GM12878 (cell line): ENCODE measurements at regions not wholly inside any gene's neighbourhood (a gene's known extent, or its start where the extent isn't known, plus 50 kb on each side); places are given as distances from the start of the nearest gene placed in this dataset.

ENCODE experiments used
- ATAC-seq: fragments of 200-7000 bp; cut with Tn5 transposase; 3 replicates; pipeline ENCODE4 v1.9.1; 2020; ENCODE audit warnings: mild to moderate bottlenecking, moderate library complexity
- BruUV-seq: library from RNA; stranded (reverse); fragments of 400-500 nt; replicated peaks from 2 replicates; lab custom pipeline; 2021; lab: Mats Ljungman, UMichigan
- CTCF ChIA-PET: fragments of 300-600 bp; sonication (Branson Sonifier 250); formaldehyde crosslinking; extraction: SDS; loops from one replicate; lab custom pipeline; 2021; ENCODE audit warnings: inconsistent platforms; lab: Yijun Ruan, JAX
- POLR2A ChIA-PET: fragments of 350-600 bp; formaldehyde crosslinking; extraction: SDS; loops from one replicate; lab custom pipeline; 2021; ENCODE audit warnings: inconsistent platforms; lab: Charles Lee
- RAD21 ChIA-PET: fragments of 300-600 bp; sonication (Branson Sonifier 250); formaldehyde crosslinking; loops from one replicate; lab custom pipeline; 2023; ENCODE audit warnings: antibody characterized with exemption; ENCODE audit not compliant: unreplicated experiment; lab: Charles Lee
- SMC1A ChIA-PET: fragments of 300-600 bp; sonication (Branson Sonifier 250); formaldehyde crosslinking; loops from one replicate; lab custom pipeline; 2023; ENCODE audit not compliant: unreplicated experiment, uncharacterized antibody; lab: Charles Lee
- DNase-seq: peaks from one replicate; pipeline ENCODE4 v3.0.0-alpha.2; 2011; ENCODE audit warnings: low read depth, low spot score
- FAIRE-seq: peaks from 3 replicates; lab custom pipeline; 2011; peaks lifted over from hg19 to GRCh38; lab: Jason Lieb, UNC
- H2AFZ ChIP-seq: 2 replicates; pipeline ENCODE4 v1.6.0; 2011; ENCODE audit warnings: low read depth, low read length, control low read depth; ENCODE audit not compliant: control insufficient read depth
- H3K27ac ChIP-seq: 2 replicates; pipeline ENCODE4 v1.5.1; 2011; ENCODE audit warnings: control low read depth; ENCODE audit not compliant: control insufficient read depth, insufficient read depth
- H3K27me3 ChIP-seq, 2 experiments: replicated peaks in 1 of 2; 2 replicates each; pipeline versions ENCODE4 v1.6.0 to v1.6.1; 2011; ENCODE audit warnings: low read length in 1 of 2; ENCODE audit not compliant: control insufficient read depth in 2 of 2, insufficient read depth in 2 of 2
- H3K36me3 ChIP-seq, 2 experiments: 2 replicates each; pipeline ENCODE4 v1.5.1; 2011; ENCODE audit warnings: low read length in 1 of 2; ENCODE audit not compliant: control insufficient read depth in 2 of 2, insufficient read depth in 2 of 2
- H3K4me1 ChIP-seq: 2 replicates; pipeline ENCODE4 v1.6.1; 2011; ENCODE audit warnings: mild to moderate bottlenecking, low read length, moderate library complexity, mixed read lengths; ENCODE audit not compliant: control insufficient read depth, insufficient read depth
- H3K4me2 ChIP-seq: 2 replicates; pipeline ENCODE4 v1.6.0; 2011; ENCODE audit warnings: control low read depth; ENCODE audit not compliant: control insufficient read depth, insufficient read depth
- H3K4me3 ChIP-seq: fragments of 200-600 bp; sonication (generic); 2 replicates; pipeline ENCODE4 v1.5.1; 2016
- H3K79me2 ChIP-seq: 2 replicates; pipeline ENCODE4 v1.6.0; 2011; ENCODE audit warnings: low read length; ENCODE audit not compliant: control insufficient read depth, insufficient read depth
- H3K9ac ChIP-seq: 2 replicates; pipeline ENCODE4 v1.8.0; 2011; ENCODE audit warnings: low read length, control low read depth, mixed read lengths; ENCODE audit not compliant: control insufficient read depth, insufficient read depth
- H3K9me3 ChIP-seq: replicated peaks from 3 replicates; pipeline ENCODE4 v1.5.1; 2011; ENCODE audit warnings: mild to moderate bottlenecking, low read length; ENCODE audit not compliant: control insufficient read depth, insufficient read depth
- H4K20me1 ChIP-seq: 2 replicates; pipeline ENCODE4 v1.6.0; 2011; ENCODE audit not compliant: control insufficient read depth, insufficient read depth
- BCL3 ChIP-seq: IDR thresholded peaks from 2 replicates; pipeline ENCODE4 v1.6.1; 2011; ENCODE audit warnings: borderline replicate concordance, low read depth, mild to moderate bottlenecking, moderate library complexity, low read length; ENCODE audit not compliant: insufficient read depth, poor library complexity, severe bottlenecking
- ZNF207 ChIP-seq: fragments of 450-650 bp; IDR thresholded peaks from 2 replicates; pipeline ENCODE4 v1.6.1; 2014; ENCODE audit warnings: antibody characterized with exemption, mild to moderate bottlenecking, borderline replicate concordance
- WGBS: methylation state at CpG from one replicate; pipeline ENCODE4 v1.1.6; 2016; ENCODE audit warnings: low lambda C conversion rate; ENCODE audit not compliant: insufficient replicate concordance, insufficient coverage; ENCODE audit errors: missing lambda C conversion rate; 5-methylcytosine and 5-hydroxymethylcytosine counted together
- in situ Hi-C: fragments of 300-500 bp; cut with MboI; formaldehyde crosslinking; loops from 9 replicates; pipeline ENCODE4 v1.14.3; 2018; ENCODE audit warnings: mixed read lengths
- intact Hi-C: fragments of 100-400 bp; cut with micrococcal nuclease; formaldehyde crosslinking; loops from one replicate; pipeline ENCODE4 v1.14.2; 2022; ENCODE audit not compliant: unreplicated experiment
- TF ChIP-seq, protein P1 (sequence below): fragments of 450-650 bp; IDR thresholded peaks from 2 replicates; pipeline ENCODE4 v1.6.1; 2016; ENCODE audit warnings: mild to moderate bottlenecking, moderate library complexity, borderline replicate concordance
- TF ChIP-seq, protein P2 (sequence below): fragments of 150-350 bp; IDR thresholded peaks from 2 replicates; pipeline ENCODE4 v1.6.1; 2016; ENCODE audit warnings: low read depth, low read length
- TF ChIP-seq, protein P3 (sequence below): fragments of 450-650 bp; IDR thresholded peaks from 2 replicates; pipeline ENCODE4 v1.6.1; 2017; ENCODE audit warnings: mild to moderate bottlenecking, moderate library complexity
- TF ChIP-seq, protein P4 (sequence below): fragments of 450-650 bp; formaldehyde crosslinking; IDR thresholded peaks from 2 replicates; pipeline ENCODE4 v1.5.0; 2022; ENCODE audit warnings: mild to moderate bottlenecking, missing genetic modification characterization

DNA sequence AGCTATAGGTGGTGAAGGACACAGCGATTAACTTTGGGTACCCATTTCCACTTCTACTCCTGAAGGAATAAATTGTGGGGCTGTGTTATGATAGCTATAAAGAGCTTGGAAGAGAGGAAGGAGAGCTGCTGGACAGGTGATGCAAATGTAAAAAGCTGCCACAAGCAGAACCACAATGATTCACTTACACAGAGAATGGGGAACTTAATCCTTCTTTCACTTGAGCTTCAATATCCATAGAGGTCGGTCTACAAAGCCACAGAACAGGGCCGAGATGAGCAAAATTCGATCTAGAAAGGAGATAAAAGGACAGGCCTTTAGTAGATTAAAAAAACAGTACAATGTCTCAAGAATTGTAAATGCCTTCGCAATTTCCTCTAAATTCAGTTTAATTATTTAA is 831.1 kb downstream of the LRFN5 start:
- Histone ChIP-seq H3K4me3 (no peak overlapping the region), H3K9ac (no peak overlapping the region), H3K36me3 (no peaks in the 10 kb centered on the region), H4K20me1 (no peaks in the 10 kb centered on the region), H3K27me3 (no peaks in the 10 kb centered on the region), H3K4me1 (no peaks in the 10 kb centered on the region), H2AFZ (no peak overlapping the region), H3K27ac (no peak overlapping the region), H3K4me2 (no peak overlapping the region), H3K9me3 (no peaks in the 10 kb centered on the region), H3K79me2 (no peaks in the 10 kb centered on the region)
- no TSS peak for BruUV-seq
- FAIRE-seq = no peak
- intact Hi-C loops = no loop called here
- ChIA-PET CTCF (no interaction called here), SMC1A (interaction anchor here (1.1 to 1.3 kb wide), 3 partner anchors 9 to 212 kb away, joined by 3 to 7 read pairs (median 5); no protein-coding TSS in a partner anchor), POLR2A (no interaction called here), RAD21 (no interaction called here)
- DNase-seq = no peak
- no peak for ATAC-seq
- in situ Hi-C loops = no loop called here
- WGBS = 21% methylated on average over 5 of the region's 5 CpGs
- TF ChIP-seq, protein P1, sequence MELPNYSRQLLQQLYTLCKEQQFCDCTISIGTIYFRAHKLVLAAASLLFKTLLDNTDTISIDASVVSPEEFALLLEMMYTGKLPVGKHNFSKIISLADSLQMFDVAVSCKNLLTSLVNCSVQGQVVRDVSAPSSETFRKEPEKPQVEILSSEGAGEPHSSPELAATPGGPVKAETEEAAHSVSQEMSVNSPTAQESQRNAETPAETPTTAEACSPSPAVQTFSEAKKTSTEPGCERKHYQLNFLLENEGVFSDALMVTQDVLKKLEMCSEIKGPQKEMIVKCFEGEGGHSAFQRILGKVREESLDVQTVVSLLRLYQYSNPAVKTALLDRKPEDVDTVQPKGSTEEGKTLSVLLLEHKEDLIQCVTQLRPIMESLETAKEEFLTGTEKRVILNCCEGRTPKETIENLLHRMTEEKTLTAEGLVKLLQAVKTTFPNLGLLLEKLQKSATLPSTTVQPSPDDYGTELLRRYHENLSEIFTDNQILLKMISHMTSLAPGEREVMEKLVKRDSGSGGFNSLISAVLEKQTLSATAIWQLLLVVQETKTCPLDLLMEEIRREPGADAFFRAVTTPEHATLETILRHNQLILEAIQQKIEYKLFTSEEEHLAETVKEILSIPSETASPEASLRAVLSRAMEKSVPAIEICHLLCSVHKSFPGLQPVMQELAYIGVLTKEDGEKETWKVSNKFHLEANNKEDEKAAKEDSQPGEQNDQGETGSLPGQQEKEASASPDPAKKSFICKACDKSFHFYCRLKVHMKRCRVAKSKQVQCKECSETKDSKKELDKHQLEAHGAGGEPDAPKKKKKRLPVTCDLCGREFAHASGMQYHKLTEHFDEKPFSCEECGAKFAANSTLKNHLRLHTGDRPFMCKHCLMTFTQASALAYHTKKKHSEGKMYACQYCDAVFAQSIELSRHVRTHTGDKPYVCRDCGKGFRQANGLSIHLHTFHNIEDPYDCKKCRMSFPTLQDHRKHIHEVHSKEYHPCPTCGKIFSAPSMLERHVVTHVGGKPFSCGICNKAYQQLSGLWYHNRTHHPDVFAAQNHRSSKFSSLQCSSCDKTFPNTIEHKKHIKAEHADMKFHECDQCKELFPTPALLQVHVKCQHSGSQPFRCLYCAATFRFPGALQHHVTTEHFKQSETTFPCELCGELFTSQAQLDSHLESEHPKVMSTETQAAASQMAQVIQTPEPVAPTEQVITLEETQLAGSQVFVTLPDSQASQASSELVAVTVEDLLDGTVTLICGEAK = no peak
- TF ChIP-seq, protein P2, sequence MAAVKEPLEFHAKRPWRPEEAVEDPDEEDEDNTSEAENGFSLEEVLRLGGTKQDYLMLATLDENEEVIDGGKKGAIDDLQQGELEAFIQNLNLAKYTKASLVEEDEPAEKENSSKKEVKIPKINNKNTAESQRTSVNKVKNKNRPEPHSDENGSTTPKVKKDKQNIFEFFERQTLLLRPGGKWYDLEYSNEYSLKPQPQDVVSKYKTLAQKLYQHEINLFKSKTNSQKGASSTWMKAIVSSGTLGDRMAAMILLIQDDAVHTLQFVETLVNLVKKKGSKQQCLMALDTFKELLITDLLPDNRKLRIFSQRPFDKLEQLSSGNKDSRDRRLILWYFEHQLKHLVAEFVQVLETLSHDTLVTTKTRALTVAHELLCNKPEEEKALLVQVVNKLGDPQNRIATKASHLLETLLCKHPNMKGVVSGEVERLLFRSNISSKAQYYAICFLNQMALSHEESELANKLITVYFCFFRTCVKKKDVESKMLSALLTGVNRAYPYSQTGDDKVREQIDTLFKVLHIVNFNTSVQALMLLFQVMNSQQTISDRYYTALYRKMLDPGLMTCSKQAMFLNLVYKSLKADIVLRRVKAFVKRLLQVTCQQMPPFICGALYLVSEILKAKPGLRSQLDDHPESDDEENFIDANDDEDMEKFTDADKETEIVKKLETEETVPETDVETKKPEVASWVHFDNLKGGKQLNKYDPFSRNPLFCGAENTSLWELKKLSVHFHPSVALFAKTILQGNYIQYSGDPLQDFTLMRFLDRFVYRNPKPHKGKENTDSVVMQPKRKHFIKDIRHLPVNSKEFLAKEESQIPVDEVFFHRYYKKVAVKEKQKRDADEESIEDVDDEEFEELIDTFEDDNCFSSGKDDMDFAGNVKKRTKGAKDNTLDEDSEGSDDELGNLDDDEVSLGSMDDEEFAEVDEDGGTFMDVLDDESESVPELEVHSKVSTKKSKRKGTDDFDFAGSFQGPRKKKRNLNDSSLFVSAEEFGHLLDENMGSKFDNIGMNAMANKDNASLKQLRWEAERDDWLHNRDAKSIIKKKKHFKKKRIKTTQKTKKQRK = no peak
- no peak for TF ChIP-seq BCL3
- TF ChIP-seq, protein P3, sequence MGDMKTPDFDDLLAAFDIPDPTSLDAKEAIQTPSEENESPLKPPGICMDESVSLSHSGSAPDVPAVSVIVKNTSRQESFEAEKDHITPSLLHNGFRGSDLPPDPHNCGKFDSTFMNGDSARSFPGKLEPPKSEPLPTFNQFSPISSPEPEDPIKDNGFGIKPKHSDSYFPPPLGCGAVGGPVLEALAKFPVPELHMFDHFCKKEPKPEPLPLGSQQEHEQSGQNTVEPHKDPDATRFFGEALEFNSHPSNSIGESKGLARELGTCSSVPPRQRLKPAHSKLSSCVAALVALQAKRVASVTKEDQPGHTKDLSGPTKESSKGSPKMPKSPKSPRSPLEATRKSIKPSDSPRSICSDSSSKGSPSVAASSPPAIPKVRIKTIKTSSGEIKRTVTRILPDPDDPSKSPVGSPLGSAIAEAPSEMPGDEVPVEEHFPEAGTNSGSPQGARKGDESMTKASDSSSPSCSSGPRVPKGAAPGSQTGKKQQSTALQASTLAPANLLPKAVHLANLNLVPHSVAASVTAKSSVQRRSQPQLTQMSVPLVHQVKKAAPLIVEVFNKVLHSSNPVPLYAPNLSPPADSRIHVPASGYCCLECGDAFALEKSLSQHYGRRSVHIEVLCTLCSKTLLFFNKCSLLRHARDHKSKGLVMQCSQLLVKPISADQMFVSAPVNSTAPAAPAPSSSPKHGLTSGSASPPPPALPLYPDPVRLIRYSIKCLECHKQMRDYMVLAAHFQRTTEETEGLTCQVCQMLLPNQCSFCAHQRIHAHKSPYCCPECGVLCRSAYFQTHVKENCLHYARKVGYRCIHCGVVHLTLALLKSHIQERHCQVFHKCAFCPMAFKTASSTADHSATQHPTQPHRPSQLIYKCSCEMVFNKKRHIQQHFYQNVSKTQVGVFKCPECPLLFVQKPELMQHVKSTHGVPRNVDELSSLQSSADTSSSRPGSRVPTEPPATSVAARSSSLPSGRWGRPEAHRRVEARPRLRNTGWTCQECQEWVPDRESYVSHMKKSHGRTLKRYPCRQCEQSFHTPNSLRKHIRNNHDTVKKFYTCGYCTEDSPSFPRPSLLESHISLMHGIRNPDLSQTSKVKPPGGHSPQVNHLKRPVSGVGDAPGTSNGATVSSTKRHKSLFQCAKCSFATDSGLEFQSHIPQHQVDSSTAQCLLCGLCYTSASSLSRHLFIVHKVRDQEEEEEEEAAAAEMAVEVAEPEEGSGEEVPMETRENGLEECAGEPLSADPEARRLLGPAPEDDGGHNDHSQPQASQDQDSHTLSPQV = no peak
- TF ChIP-seq ZNF207 = no peak
- TF ChIP-seq, protein P4, sequence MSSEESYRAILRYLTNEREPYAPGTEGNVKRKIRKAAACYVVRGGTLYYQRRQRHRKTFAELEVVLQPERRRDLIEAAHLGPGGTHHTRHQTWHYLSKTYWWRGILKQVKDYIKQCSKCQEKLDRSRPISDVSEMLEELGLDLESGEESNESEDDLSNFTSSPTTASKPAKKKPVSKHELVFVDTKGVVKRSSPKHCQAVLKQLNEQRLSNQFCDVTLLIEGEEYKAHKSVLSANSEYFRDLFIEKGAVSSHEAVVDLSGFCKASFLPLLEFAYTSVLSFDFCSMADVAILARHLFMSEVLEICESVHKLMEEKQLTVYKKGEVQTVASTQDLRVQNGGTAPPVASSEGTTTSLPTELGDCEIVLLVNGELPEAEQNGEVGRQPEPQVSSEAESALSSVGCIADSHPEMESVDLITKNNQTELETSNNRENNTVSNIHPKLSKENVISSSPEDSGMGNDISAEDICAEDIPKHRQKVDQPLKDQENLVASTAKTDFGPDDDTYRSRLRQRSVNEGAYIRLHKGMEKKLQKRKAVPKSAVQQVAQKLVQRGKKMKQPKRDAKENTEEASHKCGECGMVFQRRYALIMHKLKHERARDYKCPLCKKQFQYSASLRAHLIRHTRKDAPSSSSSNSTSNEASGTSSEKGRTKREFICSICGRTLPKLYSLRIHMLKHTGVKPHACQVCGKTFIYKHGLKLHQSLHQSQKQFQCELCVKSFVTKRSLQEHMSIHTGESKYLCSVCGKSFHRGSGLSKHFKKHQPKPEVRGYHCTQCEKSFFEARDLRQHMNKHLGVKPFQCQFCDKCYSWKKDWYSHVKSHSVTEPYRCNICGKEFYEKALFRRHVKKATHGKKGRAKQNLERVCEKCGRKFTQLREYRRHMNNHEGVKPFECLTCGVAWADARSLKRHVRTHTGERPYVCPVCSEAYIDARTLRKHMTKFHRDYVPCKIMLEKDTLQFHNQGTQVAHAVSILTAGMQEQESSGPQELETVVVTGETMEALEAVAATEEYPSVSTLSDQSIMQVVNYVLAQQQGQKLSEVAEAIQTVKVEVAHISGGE = no peak
